A673 (cell line): ENCODE measurements at regions not wholly inside any gene's neighbourhood (a gene's known extent, or its start where the extent isn't known, plus 50 kb on each side); places are given as distances from the start of the nearest gene placed in this dataset.

ENCODE experiments used
- BruUV-seq: library from RNA; stranded (reverse); fragments of 400-500 nt; replicated peaks from 2 replicates; lab custom pipeline; 2021; lab: Mats Ljungman, UMichigan
- CTCF ChIA-PET: fragments of 300-600 bp; sonication (Branson Sonifier 250); formaldehyde crosslinking; loops from one replicate; lab custom pipeline; 2022; ENCODE audit warnings: antibody characterized with exemption; lab: Charles Lee
- POLR2A ChIA-PET: fragments of 300-600 bp; sonication (Branson Sonifier 250); formaldehyde crosslinking; loops from one replicate; lab custom pipeline; 2022; ENCODE audit warnings: antibody characterized with exemption; ENCODE audit not compliant: low non-redundant PET; lab: Charles Lee
- DNase-seq: peaks from one replicate; pipeline ENCODE4 v3.0.0-alpha.2; 2015; ENCODE audit warnings: low spot score
- H3K27ac ChIP-seq: fragments of 200-600 bp; sonication (generic); 2 replicates; pipeline ENCODE4 v1.5.1; 2016; ENCODE audit warnings: mixed run types, low read depth, mild to moderate bottlenecking, mixed read lengths, antibody characterized with exemption, low read length; ENCODE audit not compliant: poor library complexity, severe bottlenecking
- H3K27me3 ChIP-seq: fragments of 200-600 bp; sonication (generic); replicated peaks from 2 replicates; pipeline ENCODE4 v1.6.1; 2017; ENCODE audit warnings: mixed run types, low read depth, mild to moderate bottlenecking, mixed read lengths, antibody characterized with exemption, low read length; ENCODE audit not compliant: insufficient read depth, poor library complexity
- H3K36me3 ChIP-seq: fragments of 200-600 bp; sonication (generic); 2 replicates; pipeline ENCODE4 v1.6.1; 2016; ENCODE audit warnings: mixed run types, mild to moderate bottlenecking, mixed read lengths, antibody characterized with exemption, low read length; ENCODE audit not compliant: insufficient read depth, poor library complexity, severe bottlenecking
- H3K4me1 ChIP-seq: fragments of 200-600 bp; sonication (generic); 2 replicates; pipeline ENCODE4 v1.6.1; 2017; ENCODE audit warnings: mixed run types, mild to moderate bottlenecking, mixed read lengths, antibody characterized with exemption, low read length; ENCODE audit not compliant: insufficient read depth, poor library complexity, severe bottlenecking
- H3K4me3 ChIP-seq: fragments of 200-600 bp; sonication (generic); 2 replicates; pipeline ENCODE4 v1.5.1; 2016; ENCODE audit warnings: low read depth, mixed run types, mild to moderate bottlenecking, mixed read lengths, low read length; ENCODE audit not compliant: poor library complexity, severe bottlenecking
- H3K9me3 ChIP-seq: fragments of 200-600 bp; sonication (generic); 2 replicates; pipeline ENCODE4 v1.6.1; 2016; ENCODE audit warnings: mixed run types, low read depth, mild to moderate bottlenecking, mixed read lengths, antibody characterized with exemption, low read length; ENCODE audit not compliant: poor library complexity, severe bottlenecking
- EZH2 ChIP-seq: fragments of 200-600 bp; sonication (generic); IDR thresholded peaks from 2 replicates; pipeline ENCODE4 v1.6.1; 2017; ENCODE audit warnings: borderline replicate concordance, low read depth, mild to moderate bottlenecking, mixed read lengths, antibody characterized with exemption, low read length; ENCODE audit not compliant: poor library complexity, severe bottlenecking
- intact Hi-C: fragments of 100-400 bp; cut with micrococcal nuclease; formaldehyde crosslinking; loops from one replicate; pipeline ENCODE4 v1.10.0; 2022; ENCODE audit not compliant: unreplicated experiment
- TF ChIP-seq, protein P1 (sequence below): fragments of 300-800, 200-600 bp; sonication (generic); conservative IDR thresholded peaks from 2 replicates; pipeline ENCODE4 v1.5.1; 2017; ENCODE audit warnings: low read depth, mild to moderate bottlenecking, antibody characterized with exemption, low read length, moderate library complexity, mixed read lengths

DNA sequence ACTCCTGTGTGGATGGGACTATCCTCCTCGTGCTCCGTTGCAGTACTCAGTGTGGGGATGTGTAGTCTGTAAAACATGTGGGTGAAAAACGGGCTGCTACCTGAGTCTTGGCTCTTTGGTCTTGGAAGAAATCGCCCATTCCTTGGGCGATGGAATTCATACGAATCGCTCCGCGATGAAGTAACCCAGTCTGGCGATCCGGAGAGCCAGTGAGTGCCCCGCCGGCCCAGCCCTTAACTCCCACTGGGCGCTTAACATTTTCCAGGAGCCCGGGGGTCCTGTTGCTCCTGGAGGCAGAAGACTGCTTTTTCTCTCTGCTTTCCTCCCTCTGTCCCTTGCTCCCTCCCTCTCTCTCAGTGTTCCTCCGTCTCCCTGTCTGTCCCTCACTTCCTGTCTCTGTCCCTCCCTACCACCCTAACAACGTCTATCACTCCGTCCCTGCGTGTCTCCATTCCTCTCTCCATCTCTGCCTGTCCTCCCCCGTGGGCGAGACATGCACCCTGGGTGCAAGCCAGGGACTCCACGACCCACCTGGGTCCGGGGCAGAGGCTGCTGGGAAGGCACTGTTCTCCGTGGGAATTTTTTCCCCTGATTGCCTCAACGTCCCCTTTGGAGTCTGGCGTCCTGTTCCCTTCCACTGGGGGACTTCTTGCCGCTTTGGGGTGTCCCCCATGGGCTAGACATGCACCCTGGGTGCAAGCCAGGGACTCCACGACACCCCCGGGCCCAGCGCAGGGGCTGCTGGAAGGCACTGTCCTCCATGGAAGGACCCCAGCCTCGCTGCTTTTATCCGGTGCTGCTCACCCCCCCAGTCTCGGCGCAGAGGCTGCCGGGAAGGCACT lies 188.6 kb downstream of the ALG10 start:
- no peaks in the 10 kb centered on the region for H3K36me3 ChIP-seq
- H3K9me3 ChIP-seq, result peaks cover 5% of the 10 kb centered on the region
- no TSS peak for BruUV-seq
- H3K4me3 ChIP-seq, result no peak overlapping the region
- POLR2A ChIA-PET, result no interaction called here
- no peak overlapping the region for H3K27ac ChIP-seq
- intact Hi-C loops, result loop anchor here (10.0 kb wide), 1 partner anchor 56 kb away; no protein-coding TSS in a partner anchor
- H3K27me3 ChIP-seq, result no peaks in the 10 kb centered on the region
- H3K4me1 ChIP-seq, result no peaks in the 10 kb centered on the region
- CTCF ChIA-PET, result no interaction called here
- DNase-seq, result no peak
- TF ChIP-seq EZH2, result no peak
- TF ChIP-seq, protein P1, sequence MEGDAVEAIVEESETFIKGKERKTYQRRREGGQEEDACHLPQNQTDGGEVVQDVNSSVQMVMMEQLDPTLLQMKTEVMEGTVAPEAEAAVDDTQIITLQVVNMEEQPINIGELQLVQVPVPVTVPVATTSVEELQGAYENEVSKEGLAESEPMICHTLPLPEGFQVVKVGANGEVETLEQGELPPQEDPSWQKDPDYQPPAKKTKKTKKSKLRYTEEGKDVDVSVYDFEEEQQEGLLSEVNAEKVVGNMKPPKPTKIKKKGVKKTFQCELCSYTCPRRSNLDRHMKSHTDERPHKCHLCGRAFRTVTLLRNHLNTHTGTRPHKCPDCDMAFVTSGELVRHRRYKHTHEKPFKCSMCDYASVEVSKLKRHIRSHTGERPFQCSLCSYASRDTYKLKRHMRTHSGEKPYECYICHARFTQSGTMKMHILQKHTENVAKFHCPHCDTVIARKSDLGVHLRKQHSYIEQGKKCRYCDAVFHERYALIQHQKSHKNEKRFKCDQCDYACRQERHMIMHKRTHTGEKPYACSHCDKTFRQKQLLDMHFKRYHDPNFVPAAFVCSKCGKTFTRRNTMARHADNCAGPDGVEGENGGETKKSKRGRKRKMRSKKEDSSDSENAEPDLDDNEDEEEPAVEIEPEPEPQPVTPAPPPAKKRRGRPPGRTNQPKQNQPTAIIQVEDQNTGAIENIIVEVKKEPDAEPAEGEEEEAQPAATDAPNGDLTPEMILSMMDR, result no peak

DNA sequence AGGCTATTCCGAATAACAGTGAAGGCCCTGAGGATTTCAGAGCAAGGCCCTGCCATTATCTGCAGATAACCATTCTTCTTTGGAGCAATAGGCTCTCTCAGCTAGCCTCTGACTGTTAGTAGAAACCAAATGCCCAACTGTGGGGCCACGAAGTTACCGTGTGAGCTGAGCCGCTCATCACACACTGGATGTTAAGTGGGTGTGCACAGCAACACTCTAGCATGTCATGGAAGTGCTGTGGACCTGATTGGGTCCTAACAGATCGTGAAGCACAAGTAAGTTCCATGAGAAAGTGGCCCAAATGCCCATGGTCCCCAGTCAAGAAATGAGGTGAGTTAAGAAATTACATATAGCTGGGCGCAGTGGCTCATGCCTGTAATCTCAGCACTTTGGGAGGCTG lies 190.4 kb downstream of the ALG10 start:
- TF ChIP-seq, protein P1, result no peak
- TF ChIP-seq EZH2, result no peak

DNA sequence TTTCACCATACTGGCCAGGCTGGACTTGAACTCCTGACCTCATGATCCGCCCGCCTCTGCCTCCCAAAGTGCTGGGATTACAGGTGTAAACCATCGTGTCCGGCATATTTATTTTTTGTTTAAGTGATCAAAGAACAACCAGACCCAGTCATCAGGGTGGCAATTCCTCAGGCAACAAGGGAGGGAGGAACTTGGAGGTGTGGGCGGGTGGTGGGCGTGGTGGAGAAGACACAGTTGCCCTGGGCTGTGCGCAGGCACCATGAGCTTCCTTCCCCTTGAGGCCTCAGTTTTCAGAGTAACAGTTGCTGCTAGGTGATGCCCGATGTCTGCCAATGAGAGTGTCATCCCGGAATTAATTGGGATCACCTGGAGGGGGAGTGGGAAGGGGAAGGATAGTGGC lies 191.7 kb downstream of the ALG10 start:
- TF ChIP-seq, protein P1, result no peak
- no peak for TF ChIP-seq EZH2
- DNase-seq, result no peak
- Histone ChIP-seq H3K27me3 (no peaks in the 10 kb centered on the region), H3K36me3 (no peaks in the 10 kb centered on the region), H3K4me1 (no peaks in the 10 kb centered on the region), H3K27ac (no peak overlapping the region), H3K4me3 (no peak overlapping the region), H3K9me3 (no peaks in the 10 kb centered on the region)
- POLR2A ChIA-PET, result no interaction called here
- CTCF ChIA-PET, result no interaction called here
- no TSS peak for BruUV-seq
- intact Hi-C loops, result loop anchor here (10.0 kb wide), 1 partner anchor 59 kb away; no protein-coding TSS in a partner anchor

More for the DNA sequence above, 190.4 kb downstream of the ALG10 start:
- intact Hi-C loops, result loop anchor here (10.0 kb wide), 1 partner anchor 58 kb away; no protein-coding TSS in a partner anchor
- no peaks in the 10 kb centered on the region for H3K4me1 ChIP-seq
- no peak overlapping the region for H3K4me3 ChIP-seq
- no peak overlapping the region for H3K27ac ChIP-seq
- no TSS peak for BruUV-seq
- H3K36me3 ChIP-seq, result no peaks in the 10 kb centered on the region
- POLR2A ChIA-PET, result no interaction called here
- H3K9me3 ChIP-seq, result peaks cover 3% of the 10 kb centered on the region
- CTCF ChIA-PET, result no interaction called here
- H3K27me3 ChIP-seq, result no peaks in the 10 kb centered on the region
- no peak for DNase-seq
